HG03196 (cell line): ENCODE measurements at regions not wholly inside any gene's neighbourhood (a gene's known extent, or its start where the extent isn't known, plus 50 kb on each side); places are given as distances from the start of the nearest gene placed in this dataset.

Experiments used
- ATAC-seq: cut with Tn5 transposase; IDR thresholded peaks from one replicate; pipeline ENCODE4 v1.9.1; 2021; ENCODE audit not compliant: unreplicated experiment

- ATAC-seq: no peak
These were observed 274.9 kb downstream of the HAPSTR1 start for GRCh38 chr16:9366048-9366969.

- no peak for ATAC-seq
These were observed 278.6 kb downstream of the HAPSTR1 start for GRCh38 chr16:9370061-9370491.

GRCh38 chr16:9371713-9372448, 280.4 kb downstream of the HAPSTR1 start:
- ATAC-seq: no peak

GRCh38 chr16:9372934-9373890, 281.8 kb downstream of the HAPSTR1 start:
- no peak for ATAC-seq

GRCh38 chr16:9374061-9374460, 282.6 kb downstream of the HAPSTR1 start:
- no peak for ATAC-seq

GRCh38 chr16:9378876-9379275, 287.4 kb downstream of the HAPSTR1 start:
- ATAC-seq: no peak

- ATAC-seq: no peak
These were observed 288.8 kb downstream of the HAPSTR1 start for GRCh38 chr16:9380221-9380620.

- no peak for ATAC-seq
These were observed 290.0 kb downstream of the HAPSTR1 start for GRCh38 chr16:9381399-9381798.

GRCh38 chr16:9381905-9382304, 290.5 kb downstream of the HAPSTR1 start:
- no peak for ATAC-seq

GRCh38 chr16:9383281-9383680, 291.8 kb downstream of the HAPSTR1 start:
- no peak for ATAC-seq

GRCh38 chr16:9384141-9384540, 292.7 kb downstream of the HAPSTR1 start:
- ATAC-seq: no peak

GRCh38 chr16:9389543-9390207, 298.2 kb downstream of the HAPSTR1 start:
- no peak for ATAC-seq

GRCh38 chr16:9392956-9393355, 301.5 kb downstream of the HAPSTR1 start:
- no peak for ATAC-seq

- no peak for ATAC-seq
These were observed 302.1 kb downstream of the HAPSTR1 start for GRCh38 chr16:9393591-9393990.

GRCh38 chr16:9395958-9396359, 304.5 kb downstream of the HAPSTR1 start:
- ATAC-seq: no peak

- ATAC-seq: no peak
These were observed 308.1 kb downstream of the HAPSTR1 start for GRCh38 chr16:9399573-9399972.

- no peak for ATAC-seq
These were observed 309.7 kb downstream of the HAPSTR1 start for GRCh38 chr16:9401173-9401572.

- ATAC-seq: no peak
These were observed 310.9 kb downstream of the HAPSTR1 start for GRCh38 chr16:9402293-9402860.

- no peak for ATAC-seq
These were observed 313.4 kb downstream of the HAPSTR1 start for GRCh38 chr16:9404811-9405210.
